ENCODE measurements at regions not wholly inside any gene's neighbourhood (a gene's known extent, or its start where the extent isn't known, plus 50 kb on each side); places are given as distances from the start of the nearest gene placed in this dataset.
A peak's percentile ranks its signal among the peaks of the same experiment; 100 is the strongest.

- Mint-ChIP-seq H3K4me1 (peaks cover 29% of the 10 kb centered on the region), H3K27me3 (ENCODE audit: low read depth) (peaks cover 4% of the 10 kb centered on the region), H3K27ac (peak overlapping the region; percentile 81 to 92 (median 90)), H3K36me3 (ENCODE audit: low read depth) (no peaks in the 10 kb centered on the region), H3K9me3 (no peaks in the 10 kb centered on the region), H3K4me3 (peak overlapping the region in 1 of 3 experiments; percentile 42)
- no peak for TF ChIP-seq CTCF (IDR thresholded peaks at IDR 0.05; ENCODE audit: unreplicated experiment in 3 of 3)
Observed at GRCh38 chr2:204454672-204455380, 90.4 kb upstream of the PARD3B start.

- H3K4me3 Mint-ChIP-seq, result no peak overlapping the region
Observed at GRCh38 chr2:204468746-204469429, 76.4 kb upstream of the PARD3B start.

GRCh38 chr2:204470178-204470620 lies 75.1 kb upstream of the PARD3B start:
- Mint-ChIP-seq H3K27me3 (ENCODE audit: low read depth) (peaks cover 4% of the 10 kb centered on the region), H3K36me3 (ENCODE audit: low read depth) (no peaks in the 10 kb centered on the region), H3K9me3 (no peaks in the 10 kb centered on the region), H3K27ac (no peak overlapping the region), H3K4me1 (no peaks in the 10 kb centered on the region), H3K4me3 (no peak overlapping the region)
- TF ChIP-seq CTCF (IDR thresholded peaks at IDR 0.05; ENCODE audit: unreplicated experiment in 3 of 3), result no peak

More at GRCh38 chr2:204468746-204469429, 76.4 kb upstream of the PARD3B start:
- Mint-ChIP-seq H3K27ac (peak overlapping the region in 2 of 3 experiments; percentile 49 to 70), H3K27me3 (ENCODE audit: low read depth) (peaks cover 4% of the 10 kb centered on the region), H3K36me3 (ENCODE audit: low read depth) (peaks cover 2% of the 10 kb centered on the region), H3K4me1 (no peaks in the 10 kb centered on the region), H3K9me3 (peaks cover 2% of the 10 kb centered on the region)
- TF ChIP-seq CTCF (IDR thresholded peaks at IDR 0.05; ENCODE audit: unreplicated experiment in 3 of 3), result no peak

GRCh38 chr2:204470621-204471196 lies 74.6 kb upstream of the PARD3B start:
- Mint-ChIP-seq H3K4me1 (no peaks in the 10 kb centered on the region), H3K9me3 (no peaks in the 10 kb centered on the region), H3K4me3 (no peak overlapping the region), H3K36me3 (ENCODE audit: low read depth) (no peaks in the 10 kb centered on the region), H3K27ac (no peak overlapping the region), H3K27me3 (ENCODE audit: low read depth) (peaks cover 4% of the 10 kb centered on the region)
- TF ChIP-seq CTCF (IDR thresholded peaks at IDR 0.05; ENCODE audit: unreplicated experiment in 3 of 3), result no peak

- no peak for TF ChIP-seq CTCF (IDR thresholded peaks at IDR 0.05; ENCODE audit: unreplicated experiment in 3 of 3)
- Mint-ChIP-seq H3K4me3 (no peak overlapping the region), H3K27me3 (ENCODE audit: low read depth) (peaks cover 4% of the 10 kb centered on the region), H3K9me3 (no peaks in the 10 kb centered on the region), H3K4me1 (no peaks in the 10 kb centered on the region), H3K36me3 (ENCODE audit: low read depth) (no peaks in the 10 kb centered on the region), H3K27ac (peak overlapping the region in 1 of 3 experiments; percentile 62)
Observed at GRCh38 chr2:204472375-204472774, 72.9 kb upstream of the PARD3B start.

All from nephron (organoid).